Liver (tissue), 3 donors: ENCODE measurements at regions not wholly inside any gene's neighbourhood (a gene's known extent, or its start where the extent isn't known, plus 50 kb on each side); places are given as distances from the start of the nearest gene placed in this dataset.

ENCODE experiments used
- FOXA1 ChIP-seq: IDR thresholded peaks from 2 replicates; pipeline ENCODE4 v1.6.1; 2016; ENCODE audit warnings: antibody characterized with exemption
- GABPA ChIP-seq, 2 donors: IDR thresholded peaks in 1 of 2; conservative IDR thresholded peaks in 1 of 2; 2 replicates each; pipeline ENCODE4 v1.6.1; 2016; ENCODE audit warnings: antibody characterized with exemption in 2 of 2, mild to moderate bottlenecking in 1 of 2, moderate library complexity in 1 of 2
- TAF1 ChIP-seq: conservative IDR thresholded peaks from 2 replicates; pipeline ENCODE4 v1.6.1; 2016; ENCODE audit warnings: antibody characterized with exemption, mild to moderate bottlenecking
- YY1 ChIP-seq: IDR thresholded peaks from 2 replicates; pipeline ENCODE4 v1.6.1; 2016; ENCODE audit warnings: antibody characterized with exemption, mild to moderate bottlenecking
- TF ChIP-seq, protein P1 (sequence below): IDR thresholded peaks from 2 replicates; pipeline ENCODE4 v1.6.1; 2016; ENCODE audit warnings: antibody characterized with exemption, mild to moderate bottlenecking
- TF ChIP-seq, protein P2 (sequence below): fragments of 150-350 bp; IDR thresholded peaks from 2 replicates; pipeline ENCODE4 v1.5.1; 2017; ENCODE audit warnings: improper control_type of control experiment, low read depth, low read length; ENCODE audit not compliant: missing input control
- donor health status: healthy.
- donor health status: healthy.

DNA sequence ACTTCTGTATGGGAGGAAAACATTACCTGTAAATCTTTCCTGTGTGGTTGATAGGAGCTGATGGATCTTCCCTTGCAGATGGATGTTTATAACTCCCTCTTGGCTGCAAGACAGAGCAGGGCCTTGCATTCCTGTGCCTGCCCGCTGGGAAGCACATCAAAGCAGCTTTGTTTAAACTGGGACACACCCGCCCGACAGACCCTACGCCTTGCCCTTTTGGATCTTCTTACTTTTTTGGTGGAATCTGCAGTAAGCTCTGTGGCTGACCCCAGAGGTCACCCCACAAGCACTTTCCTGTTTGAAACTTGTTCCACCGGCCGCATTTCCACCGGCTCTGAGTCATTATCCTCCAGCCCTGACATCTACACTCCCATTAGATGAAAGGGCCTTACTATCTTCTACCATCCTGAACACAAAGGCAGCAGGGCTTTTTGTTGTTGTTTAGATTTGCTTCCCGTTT lies 244.1 kb upstream of the STT3B start:
- TF ChIP-seq, protein P1, sequence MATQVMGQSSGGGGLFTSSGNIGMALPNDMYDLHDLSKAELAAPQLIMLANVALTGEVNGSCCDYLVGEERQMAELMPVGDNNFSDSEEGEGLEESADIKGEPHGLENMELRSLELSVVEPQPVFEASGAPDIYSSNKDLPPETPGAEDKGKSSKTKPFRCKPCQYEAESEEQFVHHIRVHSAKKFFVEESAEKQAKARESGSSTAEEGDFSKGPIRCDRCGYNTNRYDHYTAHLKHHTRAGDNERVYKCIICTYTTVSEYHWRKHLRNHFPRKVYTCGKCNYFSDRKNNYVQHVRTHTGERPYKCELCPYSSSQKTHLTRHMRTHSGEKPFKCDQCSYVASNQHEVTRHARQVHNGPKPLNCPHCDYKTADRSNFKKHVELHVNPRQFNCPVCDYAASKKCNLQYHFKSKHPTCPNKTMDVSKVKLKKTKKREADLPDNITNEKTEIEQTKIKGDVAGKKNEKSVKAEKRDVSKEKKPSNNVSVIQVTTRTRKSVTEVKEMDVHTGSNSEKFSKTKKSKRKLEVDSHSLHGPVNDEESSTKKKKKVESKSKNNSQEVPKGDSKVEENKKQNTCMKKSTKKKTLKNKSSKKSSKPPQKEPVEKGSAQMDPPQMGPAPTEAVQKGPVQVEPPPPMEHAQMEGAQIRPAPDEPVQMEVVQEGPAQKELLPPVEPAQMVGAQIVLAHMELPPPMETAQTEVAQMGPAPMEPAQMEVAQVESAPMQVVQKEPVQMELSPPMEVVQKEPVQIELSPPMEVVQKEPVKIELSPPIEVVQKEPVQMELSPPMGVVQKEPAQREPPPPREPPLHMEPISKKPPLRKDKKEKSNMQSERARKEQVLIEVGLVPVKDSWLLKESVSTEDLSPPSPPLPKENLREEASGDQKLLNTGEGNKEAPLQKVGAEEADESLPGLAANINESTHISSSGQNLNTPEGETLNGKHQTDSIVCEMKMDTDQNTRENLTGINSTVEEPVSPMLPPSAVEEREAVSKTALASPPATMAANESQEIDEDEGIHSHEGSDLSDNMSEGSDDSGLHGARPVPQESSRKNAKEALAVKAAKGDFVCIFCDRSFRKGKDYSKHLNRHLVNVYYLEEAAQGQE = no peak
- TF ChIP-seq, protein P2, sequence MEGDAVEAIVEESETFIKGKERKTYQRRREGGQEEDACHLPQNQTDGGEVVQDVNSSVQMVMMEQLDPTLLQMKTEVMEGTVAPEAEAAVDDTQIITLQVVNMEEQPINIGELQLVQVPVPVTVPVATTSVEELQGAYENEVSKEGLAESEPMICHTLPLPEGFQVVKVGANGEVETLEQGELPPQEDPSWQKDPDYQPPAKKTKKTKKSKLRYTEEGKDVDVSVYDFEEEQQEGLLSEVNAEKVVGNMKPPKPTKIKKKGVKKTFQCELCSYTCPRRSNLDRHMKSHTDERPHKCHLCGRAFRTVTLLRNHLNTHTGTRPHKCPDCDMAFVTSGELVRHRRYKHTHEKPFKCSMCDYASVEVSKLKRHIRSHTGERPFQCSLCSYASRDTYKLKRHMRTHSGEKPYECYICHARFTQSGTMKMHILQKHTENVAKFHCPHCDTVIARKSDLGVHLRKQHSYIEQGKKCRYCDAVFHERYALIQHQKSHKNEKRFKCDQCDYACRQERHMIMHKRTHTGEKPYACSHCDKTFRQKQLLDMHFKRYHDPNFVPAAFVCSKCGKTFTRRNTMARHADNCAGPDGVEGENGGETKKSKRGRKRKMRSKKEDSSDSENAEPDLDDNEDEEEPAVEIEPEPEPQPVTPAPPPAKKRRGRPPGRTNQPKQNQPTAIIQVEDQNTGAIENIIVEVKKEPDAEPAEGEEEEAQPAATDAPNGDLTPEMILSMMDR = no peak
- TF ChIP-seq YY1 (no peak), GABPA (IDR thresholded peaks at IDR 0.05 in 1 of 2, conservative IDR thresholded peaks at IDR 0.05 in 1 of 2) (no peak), TAF1 (no peak), FOXA1 (no peak)
